ENCODE measurements at regions not wholly inside any gene's neighbourhood (a gene's known extent, or its start where the extent isn't known, plus 50 kb on each side); places are given as distances from the start of the nearest gene placed in this dataset.
A peak's percentile ranks its signal among the peaks of the same experiment; 100 is the strongest.

DNA sequence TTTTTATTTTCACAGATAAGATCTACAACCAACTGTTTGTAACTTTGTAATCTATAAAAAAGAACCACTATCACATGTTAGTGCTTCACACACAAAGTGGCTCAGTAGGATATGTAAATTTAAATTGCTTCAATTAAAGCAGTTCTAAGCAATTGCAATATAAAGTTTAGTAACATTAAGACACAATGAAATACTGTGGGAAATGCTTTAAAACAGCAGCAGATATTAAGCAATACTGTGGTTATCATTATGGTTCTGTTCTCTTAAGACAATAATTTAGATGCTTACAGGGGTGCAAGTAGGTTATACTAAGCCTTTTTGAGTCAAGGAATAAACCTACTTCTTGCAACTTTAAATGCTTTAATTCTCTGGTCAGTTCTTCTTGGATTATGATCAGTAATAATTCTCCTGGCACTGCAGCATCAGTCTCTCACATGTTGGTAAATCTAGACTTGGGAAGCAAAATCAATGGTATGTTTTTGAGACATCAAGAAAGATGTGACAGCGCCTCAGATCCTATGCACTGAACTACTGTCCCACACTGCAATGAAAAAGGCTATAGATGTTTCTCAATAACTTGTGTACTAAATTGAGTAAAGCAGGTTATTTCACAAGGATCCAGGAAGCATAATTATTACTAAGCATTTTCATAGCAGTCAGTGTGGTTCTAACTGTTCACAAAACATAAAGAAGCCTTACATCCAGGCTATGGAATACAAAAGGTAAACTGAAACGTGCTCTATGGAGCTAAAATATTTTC lies 338.7 kb upstream of the PDE4D start:
- DNase-seq = peak; percentile 83

DNA sequence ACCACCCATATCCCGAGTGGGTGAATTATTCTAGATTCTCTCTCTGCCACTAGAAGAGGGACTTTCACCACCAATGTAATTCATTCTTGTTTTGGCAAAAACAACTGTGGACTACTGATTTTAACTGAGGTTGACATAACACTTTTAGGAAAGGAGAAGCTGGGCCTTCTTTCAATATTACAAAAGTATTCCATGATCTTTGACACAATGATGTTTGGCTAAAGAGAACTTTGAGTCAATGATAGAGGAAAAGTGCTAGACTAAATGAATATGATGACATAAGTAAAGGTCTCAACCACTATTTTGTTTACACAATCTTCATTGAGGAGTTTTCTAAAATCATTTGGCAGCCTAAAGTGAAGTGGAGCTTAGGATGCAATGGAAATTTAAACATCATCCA lies 336.9 kb upstream of the PDE4D start:
- DNase-seq = no peak

GRCh38 chr5:60229691-60230185 lies 336.2 kb upstream of the PDE4D start:
- no peak for DNase-seq

GRCh38 chr5:60228676-60229075 lies 335.1 kb upstream of the PDE4D start:
- no peak for DNase-seq

DNA sequence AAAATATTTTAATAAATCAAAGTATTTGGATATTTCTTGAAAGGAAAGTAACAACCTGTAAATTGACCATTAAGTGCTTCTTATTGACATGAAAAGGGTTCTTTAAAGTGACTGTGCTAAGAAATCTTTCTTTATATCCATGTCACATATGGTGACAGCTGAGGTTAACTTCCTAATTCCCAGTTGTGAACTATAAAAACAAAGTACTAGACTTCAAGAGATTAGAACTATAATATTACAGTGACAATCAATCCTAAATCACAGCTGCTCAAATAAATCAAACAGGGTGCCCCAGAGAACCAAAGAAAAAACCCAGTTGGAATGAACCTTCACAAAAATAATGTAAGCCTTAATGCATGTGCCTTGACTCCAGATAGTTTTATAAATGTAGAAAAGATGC lies 332.6 kb upstream of the PDE4D start:
- DNase-seq = no peak

GRCh38 chr5:60223342-60223741 lies 329.8 kb upstream of the PDE4D start:
- DNase-seq = no peak

DNA sequence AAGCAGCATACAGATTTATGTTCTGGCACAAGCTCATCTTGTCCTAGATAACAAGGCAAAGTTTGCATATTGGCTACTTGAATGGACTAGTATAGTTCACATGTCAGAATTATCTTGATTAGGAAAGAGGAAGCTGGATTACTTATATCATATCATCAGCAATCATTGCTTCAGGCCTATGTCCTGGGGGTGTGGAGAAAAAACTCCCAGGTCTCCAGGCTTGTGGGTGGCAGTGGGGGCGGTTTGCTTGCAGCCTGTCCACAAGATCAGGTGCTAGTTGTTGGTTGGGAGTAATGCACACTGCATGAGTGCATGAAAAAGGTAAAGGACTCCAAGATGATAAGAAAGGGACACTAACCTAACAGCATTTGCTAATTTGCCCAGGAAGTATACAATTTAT lies 326.4 kb upstream of the PDE4D start:
- DNase-seq = no peak

DNA sequence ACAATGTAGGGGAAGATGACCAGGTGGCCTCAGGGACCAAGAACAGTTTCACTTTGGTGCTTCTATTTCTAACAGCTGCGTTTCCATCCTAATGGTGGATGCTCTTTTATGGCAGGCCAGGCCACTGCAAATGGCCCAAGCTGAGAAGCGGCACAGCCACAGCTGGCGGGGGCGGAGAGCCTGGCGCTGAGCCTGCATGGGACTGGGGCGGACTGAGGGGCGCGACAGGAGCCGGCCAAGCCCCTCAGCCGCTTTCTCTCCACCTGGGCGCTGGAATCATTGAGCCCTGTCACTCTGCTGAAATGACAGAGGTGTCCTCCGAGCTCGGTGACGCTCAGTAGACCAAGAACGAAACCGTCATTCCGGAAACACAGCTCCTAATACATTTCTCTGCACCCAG lies 317.3 kb upstream of the PDE4D start:
- DNase-seq = no peak

DNA sequence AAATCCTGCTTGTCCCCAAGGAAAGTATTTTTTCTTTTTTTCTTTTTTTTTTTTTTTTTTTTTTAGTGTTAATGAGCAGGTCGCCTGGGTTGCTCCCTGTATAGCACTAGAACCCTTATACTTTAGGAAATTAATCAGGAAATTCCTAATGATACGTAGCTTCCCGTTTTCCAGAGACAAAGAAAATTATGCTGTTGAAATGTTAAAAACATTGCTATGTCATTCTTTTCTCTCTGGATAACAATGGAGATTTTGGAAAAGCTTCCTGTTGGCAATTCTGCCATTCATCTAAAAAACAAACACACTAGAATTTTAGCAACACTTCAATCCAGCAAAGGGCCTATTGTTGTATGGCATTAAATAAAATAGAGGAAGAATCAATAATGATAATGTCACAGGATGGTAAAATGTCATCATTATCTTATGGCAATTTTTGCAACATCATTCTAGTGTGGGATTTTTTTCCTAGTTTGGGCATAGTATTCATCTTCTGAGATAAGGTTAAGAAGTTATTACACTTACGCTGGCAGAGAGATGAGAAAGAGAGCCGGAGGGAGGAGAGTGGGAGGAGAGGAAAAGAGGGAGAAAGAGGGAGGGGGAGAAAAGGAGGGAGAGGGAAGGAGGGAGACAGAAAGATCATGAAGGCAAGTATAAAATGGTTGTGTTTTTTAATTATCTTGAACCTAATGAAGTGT lies 315.8 kb upstream of the PDE4D start:
- DNase-seq = no peak

- no peak for DNase-seq
These were observed 315.2 kb upstream of the PDE4D start for GRCh38 chr5:60208716-60209115.

- peak; percentile 87 for DNase-seq
These were observed 313.5 kb upstream of the PDE4D start for GRCh38 chr5:60207040-60207439.

DNA sequence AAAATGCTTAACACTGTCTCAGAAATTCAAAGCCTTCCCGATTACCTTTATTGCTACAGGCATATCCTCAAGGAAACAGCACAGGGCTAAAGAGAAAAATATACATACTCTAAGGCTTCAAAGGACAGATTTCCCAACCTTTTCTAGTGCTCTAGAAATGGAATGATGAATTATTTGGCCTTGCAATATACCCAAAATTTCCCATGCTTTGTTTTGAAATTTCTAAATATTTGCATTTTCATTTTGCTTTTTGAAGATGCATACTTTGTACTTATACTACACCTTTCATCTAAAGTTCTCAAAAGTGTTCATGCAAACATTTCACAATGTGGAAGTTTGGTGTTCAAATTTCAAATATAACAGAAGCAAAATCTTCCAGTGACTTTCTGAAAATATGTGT lies 312.7 kb upstream of the PDE4D start:
- DNase-seq = no peak

GRCh38 chr5:60205071-60205470 lies 311.5 kb upstream of the PDE4D start:
- no peak for DNase-seq

GRCh38 chr5:60196385-60197113 lies 303.0 kb upstream of the PDE4D start:
- no peak for DNase-seq

GRCh38 chr5:60195551-60195950 lies 302.0 kb upstream of the PDE4D start:
- no peak for DNase-seq

DNA sequence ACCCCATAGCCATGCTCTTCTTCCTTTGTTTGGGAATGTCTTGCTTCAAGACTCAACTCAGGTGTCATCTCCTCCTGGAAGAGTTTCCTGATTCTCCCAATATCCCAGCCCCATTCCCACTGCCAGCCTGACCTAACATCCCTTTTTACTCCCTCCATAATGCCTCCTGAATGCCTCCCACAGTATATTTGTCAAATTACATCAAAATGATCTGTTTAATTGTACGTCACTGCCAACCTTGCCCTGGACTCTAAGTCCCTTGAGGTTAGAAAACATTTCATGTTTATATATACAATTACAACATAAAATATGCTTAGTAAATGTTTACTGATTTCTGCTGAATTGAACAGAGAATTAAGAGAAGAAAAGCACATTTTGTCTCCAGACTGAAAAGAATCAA lies 301.6 kb upstream of the PDE4D start:
- no peak for DNase-seq

DNA sequence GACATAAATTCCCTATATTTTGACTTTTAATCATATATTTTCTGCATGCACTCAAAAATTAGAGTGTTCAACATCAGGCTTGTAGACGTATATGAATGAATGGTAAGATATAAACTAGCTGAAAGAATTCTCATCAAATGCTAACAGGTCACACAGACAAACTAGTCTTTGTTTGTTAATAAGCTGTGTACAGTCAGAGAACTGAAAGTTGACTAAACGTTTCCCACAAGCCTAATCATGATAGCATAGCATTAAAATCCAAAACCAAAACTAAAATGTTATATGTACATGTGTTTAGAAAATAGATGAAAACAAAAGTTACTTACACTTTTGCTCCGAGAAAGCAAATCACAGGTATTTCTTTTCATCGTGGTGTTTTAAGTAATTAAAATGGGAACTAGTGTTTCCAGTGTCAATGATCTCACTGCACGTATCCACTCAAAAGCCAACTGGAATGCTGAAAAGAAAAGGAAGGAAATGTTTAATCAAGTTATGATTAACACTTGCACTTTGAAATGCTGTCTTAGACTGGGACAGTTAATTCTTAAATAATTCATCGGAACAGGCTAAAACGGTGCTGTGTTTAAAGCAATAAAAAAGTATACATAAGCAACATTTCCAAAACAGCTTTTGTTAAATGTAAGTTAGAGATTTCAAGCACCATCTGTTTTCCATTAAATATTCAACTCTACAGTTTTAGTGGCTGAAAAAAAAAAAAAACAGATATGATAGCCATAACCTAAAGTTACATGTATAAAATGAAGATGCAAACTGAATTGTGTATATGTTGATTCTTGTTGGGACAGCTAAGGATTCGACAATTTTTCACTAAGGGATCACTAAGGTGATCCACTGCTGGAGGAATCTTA lies 291.9 kb upstream of the PDE4D start:
- DNase-seq = no peak

DNA sequence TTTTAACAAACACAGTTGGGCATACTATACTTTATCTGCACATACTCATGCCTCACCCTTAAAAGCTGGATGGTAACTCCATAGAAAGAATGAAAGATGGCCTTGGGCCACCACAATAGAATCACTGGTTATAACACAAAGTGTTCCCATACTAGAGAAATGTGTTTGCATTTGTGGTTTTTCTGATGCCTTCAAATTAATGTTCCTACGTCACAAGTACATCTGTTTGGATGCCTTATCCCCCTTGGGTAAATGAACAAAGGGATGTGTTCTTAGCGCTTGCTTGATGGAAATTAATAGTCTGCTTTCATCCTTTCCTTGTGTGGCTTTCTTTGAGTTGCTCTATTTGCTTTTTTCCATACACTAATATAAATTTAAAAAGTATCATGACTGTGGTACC lies 291.1 kb upstream of the PDE4D start:
- no peak for DNase-seq

DNA sequence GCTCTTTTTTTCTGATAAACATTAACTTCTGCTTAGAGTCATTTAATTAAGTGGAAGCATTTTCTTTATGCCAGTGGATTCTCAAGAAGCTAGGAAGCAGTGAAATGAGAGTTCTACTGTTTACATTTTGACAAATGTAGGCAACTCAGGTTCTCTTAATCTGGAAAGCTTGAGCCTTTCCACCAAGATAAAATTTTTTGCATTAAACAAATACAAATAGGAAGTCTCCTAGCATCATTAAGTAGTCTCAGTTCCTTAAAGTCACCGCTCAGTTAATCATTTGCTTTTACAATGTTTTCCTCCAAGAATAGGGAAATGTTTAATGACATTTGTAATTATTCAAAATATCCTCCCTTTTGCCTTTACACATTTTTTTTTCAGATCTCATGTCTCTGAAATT lies 290.4 kb upstream of the PDE4D start:
- DNase-seq = no peak

GRCh38 chr5:60178101-60178500 lies 284.6 kb upstream of the PDE4D start:
- no peak for DNase-seq

DNA sequence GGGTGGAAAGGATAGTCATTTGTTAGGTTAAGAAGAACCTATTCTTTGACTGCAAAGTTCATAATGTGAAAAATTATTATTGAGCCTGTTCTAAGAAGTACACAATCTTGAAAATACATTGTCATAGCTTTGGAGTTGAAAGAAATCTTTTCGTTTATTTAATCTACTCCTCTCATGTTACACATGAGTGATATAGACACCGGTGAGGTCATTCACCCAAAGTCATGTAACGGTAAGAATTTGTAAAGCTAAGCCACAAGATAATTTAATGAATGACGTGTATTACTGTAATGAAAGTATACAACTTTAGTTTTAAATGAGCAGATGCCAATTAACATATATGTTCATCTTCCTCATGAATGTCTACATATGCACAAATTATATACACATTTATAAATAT lies 284.1 kb upstream of the PDE4D start:
- no peak for DNase-seq

DNA sequence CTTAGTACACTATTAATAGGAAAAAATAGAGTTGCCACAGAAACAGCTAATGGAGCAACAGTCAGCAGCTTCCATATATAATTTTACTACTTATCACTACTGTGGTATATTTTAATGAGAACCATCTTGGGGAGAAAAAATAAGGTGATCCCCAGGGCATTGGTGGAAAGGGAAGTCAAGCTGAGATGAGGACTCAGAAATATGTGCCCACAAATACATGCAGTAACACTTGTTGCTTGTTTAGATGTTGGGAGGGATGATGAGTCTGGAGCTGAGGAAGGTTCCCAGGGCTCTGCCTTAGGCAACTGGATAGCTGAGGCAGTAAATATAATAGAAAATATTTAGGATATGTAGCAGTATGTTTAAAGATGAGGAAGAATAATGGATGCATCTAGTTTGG lies 280.1 kb upstream of the PDE4D start:
- DNase-seq = no peak

GRCh38 chr5:60163762-60164161 lies 270.2 kb upstream of the PDE4D start:
- DNase-seq = no peak
